DOHH2 (cell line): ENCODE measurements at regions not wholly inside any gene's neighbourhood (a gene's known extent, or its start where the extent isn't known, plus 50 kb on each side); places are given as distances from the start of the nearest gene placed in this dataset.

Experiments used
- H3F3A ChIP-seq: fragments of 200-600 bp; sonication (generic), shearing (Covaris generic); 2 replicates; pipeline ENCODE4 v1.6.0; 2016; ENCODE audit warnings: antibody characterized with exemption, mild to moderate bottlenecking; ENCODE audit not compliant: control insufficient read depth, insufficient read depth
- H3K27ac ChIP-seq: fragments of 200-600 bp; sonication (generic); 2 replicates; pipeline ENCODE4 v1.5.1; 2014; ENCODE audit warnings: low read depth, mild to moderate bottlenecking, low read length, moderate library complexity
- H3K27me3 ChIP-seq: fragments of 200-600 bp; sonication (generic); 2 replicates; pipeline ENCODE4 v1.6.1; 2014; ENCODE audit warnings: mild to moderate bottlenecking, low read length, mixed read lengths; ENCODE audit not compliant: control insufficient read depth
- H3K36me3 ChIP-seq: fragments of 200-600 bp; sonication (generic); 2 replicates; pipeline ENCODE4 v1.6.1; 2014; ENCODE audit warnings: mild to moderate bottlenecking, low read length, moderate library complexity, mixed read lengths; ENCODE audit not compliant: control insufficient read depth
- H3K4me1 ChIP-seq: fragments of 200-600 bp; sonication (generic); 2 replicates; pipeline ENCODE4 v1.6.1; 2014; ENCODE audit warnings: mild to moderate bottlenecking, low read length, mixed read lengths; ENCODE audit not compliant: control insufficient read depth
- H3K4me2 ChIP-seq: fragments of 200-600 bp; sonication (generic); 2 replicates; pipeline ENCODE4 v1.6.0; 2014; ENCODE audit warnings: mild to moderate bottlenecking, low read length, moderate library complexity
- H3K4me3 ChIP-seq: fragments of 200-600 bp; sonication (generic); 2 replicates; pipeline ENCODE4 v1.5.1; 2014; ENCODE audit warnings: mild to moderate bottlenecking, low read length, mixed read lengths
- H3K79me2 ChIP-seq: fragments of 200-600 bp; sonication (generic); 2 replicates; pipeline ENCODE4 v1.6.1; 2014; ENCODE audit warnings: mild to moderate bottlenecking, low read length, mixed read lengths; ENCODE audit not compliant: control insufficient read depth
- H3K9me2 ChIP-seq: fragments of 200-600 bp; sonication (generic); replicated peaks from 2 replicates; pipeline ENCODE4 v1.6.1; 2014; ENCODE audit warnings: mild to moderate bottlenecking, low read length, mixed read lengths; ENCODE audit not compliant: control insufficient read depth
- H3K9me3 ChIP-seq: fragments of 200-600 bp; sonication (generic); 2 replicates; pipeline ENCODE4 v1.6.1; 2014; ENCODE audit warnings: antibody characterized with exemption, low read length, mixed read lengths; ENCODE audit not compliant: control insufficient read depth, insufficient read depth
- H4K20me1 ChIP-seq: fragments of 200-600 bp; sonication (generic); 2 replicates; pipeline ENCODE4 v1.6.0; 2014; ENCODE audit warnings: low read depth, mild to moderate bottlenecking, antibody characterized with exemption, low read length, moderate library complexity; ENCODE audit not compliant: control insufficient read depth, insufficient read depth
- EZH2phosphoT487 ChIP-seq: fragments of 200-600 bp; sonication (generic); IDR thresholded peaks from 2 replicates; pipeline ENCODE4 v1.6.1; 2017; ENCODE audit warnings: borderline replicate concordance, mild to moderate bottlenecking, antibody characterized with exemption, low read length, moderate library complexity, mixed read lengths
- TF ChIP-seq, protein P1 (sequence below): fragments of 200-600 bp; sonication (generic); IDR thresholded peaks from one replicate; pipeline ENCODE4 v1.5.1; 2014; ENCODE audit warnings: antibody characterized with exemption, mild to moderate bottlenecking, low read depth, low read length; ENCODE audit not compliant: poor library complexity, severe bottlenecking

DNA sequence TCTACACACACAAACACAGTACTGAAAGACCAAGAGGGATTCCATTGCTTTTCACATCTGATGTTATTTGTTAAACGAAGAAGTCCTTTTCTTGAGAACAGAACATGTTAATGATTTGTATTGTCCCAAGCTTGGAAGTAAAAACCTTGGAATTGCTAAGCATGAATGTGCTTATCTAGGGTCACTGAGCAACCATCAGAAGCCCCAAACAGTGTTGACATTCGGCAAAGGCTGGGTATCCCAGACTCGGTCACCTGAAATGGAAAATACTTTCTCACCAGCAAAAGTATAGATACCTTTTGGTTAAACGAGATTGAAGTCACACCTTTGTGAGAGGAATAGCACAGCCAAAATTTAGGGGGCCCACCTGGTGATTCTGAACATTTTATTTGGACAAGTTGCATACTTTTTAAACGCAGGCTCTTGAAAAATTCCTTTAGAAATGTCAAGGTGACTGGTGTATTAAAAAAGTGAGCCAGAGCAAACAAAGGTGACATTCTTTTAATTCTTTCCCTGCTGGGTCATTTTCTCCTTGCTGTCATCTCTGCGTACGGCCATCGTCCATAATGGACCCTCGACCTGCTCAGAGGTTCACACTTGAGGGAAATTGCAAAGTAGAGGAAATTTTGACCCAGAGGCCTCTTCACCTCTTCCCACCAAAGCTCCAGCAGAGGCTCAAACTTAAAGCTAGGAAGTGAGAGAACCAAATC is 95.8 kb upstream of the FOXA2 start:
- Histone ChIP-seq H3K4me3 (no peak overlapping the region), H3K4me2 (no peak overlapping the region), H4K20me1 (no peaks in the 10 kb centered on the region), H3K27ac (no peak overlapping the region), H3K9me2 (no peaks in the 10 kb centered on the region), H3K27me3 (no peaks in the 10 kb centered on the region), H3K9me3 (peaks cover 5% of the 10 kb centered on the region; the same call in 1 of the 2 replicates), H3K36me3 (no peaks in the 10 kb centered on the region), H3K79me2 (no peaks in the 10 kb centered on the region), H3F3A (no peaks in the 10 kb centered on the region), H3K4me1 (peaks cover 6% of the 10 kb centered on the region)
- TF ChIP-seq, protein P1, sequence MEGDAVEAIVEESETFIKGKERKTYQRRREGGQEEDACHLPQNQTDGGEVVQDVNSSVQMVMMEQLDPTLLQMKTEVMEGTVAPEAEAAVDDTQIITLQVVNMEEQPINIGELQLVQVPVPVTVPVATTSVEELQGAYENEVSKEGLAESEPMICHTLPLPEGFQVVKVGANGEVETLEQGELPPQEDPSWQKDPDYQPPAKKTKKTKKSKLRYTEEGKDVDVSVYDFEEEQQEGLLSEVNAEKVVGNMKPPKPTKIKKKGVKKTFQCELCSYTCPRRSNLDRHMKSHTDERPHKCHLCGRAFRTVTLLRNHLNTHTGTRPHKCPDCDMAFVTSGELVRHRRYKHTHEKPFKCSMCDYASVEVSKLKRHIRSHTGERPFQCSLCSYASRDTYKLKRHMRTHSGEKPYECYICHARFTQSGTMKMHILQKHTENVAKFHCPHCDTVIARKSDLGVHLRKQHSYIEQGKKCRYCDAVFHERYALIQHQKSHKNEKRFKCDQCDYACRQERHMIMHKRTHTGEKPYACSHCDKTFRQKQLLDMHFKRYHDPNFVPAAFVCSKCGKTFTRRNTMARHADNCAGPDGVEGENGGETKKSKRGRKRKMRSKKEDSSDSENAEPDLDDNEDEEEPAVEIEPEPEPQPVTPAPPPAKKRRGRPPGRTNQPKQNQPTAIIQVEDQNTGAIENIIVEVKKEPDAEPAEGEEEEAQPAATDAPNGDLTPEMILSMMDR = no peak
- TF ChIP-seq EZH2phosphoT487 = no peak

DNA sequence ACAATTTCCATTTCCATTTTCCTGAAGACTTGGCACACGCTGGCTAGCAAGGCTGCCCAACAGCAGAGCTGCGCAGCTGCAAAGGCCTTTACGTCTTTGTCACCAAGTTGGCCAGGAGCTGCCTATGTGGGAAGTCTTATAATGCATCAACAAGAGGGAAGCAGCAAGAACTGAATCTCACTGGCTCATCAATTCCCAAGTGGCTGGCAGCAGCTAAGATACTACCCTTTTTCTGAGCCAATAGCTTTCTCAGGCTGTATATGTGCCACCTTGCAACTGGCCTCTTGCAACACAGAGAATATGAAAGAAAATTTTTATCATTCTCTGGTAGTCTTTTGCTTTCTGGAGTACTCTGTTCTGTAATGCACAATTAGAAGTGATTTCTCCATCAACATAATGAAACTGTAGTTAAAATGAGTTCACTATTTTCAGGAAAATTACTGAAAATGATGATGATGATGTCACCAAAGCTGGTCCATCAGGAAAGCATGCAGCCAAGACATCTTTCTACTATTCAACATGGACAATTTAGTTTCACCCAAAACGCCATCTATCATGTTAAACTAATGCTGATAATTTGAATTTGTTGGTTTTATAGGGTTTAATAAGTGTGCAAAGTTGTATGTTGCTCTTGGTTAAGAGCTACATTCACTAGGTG is 97.3 kb upstream of the FOXA2 start:
- Histone ChIP-seq H3K9me3 (peaks cover 5% of the 10 kb centered on the region; the same call in 1 of the 2 replicates), H4K20me1 (no peaks in the 10 kb centered on the region), H3K9me2 (no peaks in the 10 kb centered on the region), H3K36me3 (no peaks in the 10 kb centered on the region), H3K27ac (no peak overlapping the region), H3K79me2 (no peaks in the 10 kb centered on the region), H3K4me3 (no peak overlapping the region), H3K4me2 (no peak overlapping the region), H3F3A (no peaks in the 10 kb centered on the region), H3K4me1 (peaks cover 9% of the 10 kb centered on the region), H3K27me3 (no peaks in the 10 kb centered on the region)
- TF ChIP-seq, protein P1 = no peak
- no peak for TF ChIP-seq EZH2phosphoT487

DNA sequence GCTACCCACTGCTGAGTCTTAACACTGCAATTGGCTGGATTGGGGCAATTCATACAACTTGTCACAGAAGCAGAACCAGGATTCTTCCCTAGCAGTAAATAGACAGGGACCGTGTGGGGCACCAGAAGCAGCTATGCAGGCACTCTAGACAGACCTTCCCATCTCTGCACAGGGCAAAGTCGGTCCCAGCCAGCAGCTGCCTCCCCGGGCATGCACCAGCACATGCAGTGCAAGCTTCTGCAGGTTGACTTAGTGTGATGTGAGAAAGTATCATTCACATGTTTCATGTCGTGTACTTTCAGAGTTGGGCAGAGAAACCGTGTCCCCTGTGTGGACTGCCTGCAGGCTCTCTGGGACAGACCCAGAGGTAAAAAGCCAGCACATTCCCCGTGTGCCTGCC is 98.0 kb upstream of the FOXA2 start:
- H3K4me3 ChIP-seq = no peak overlapping the region
- H4K20me1 ChIP-seq = no peaks in the 10 kb centered on the region
- H3K27ac ChIP-seq = no peak overlapping the region
- no peaks in the 10 kb centered on the region for H3K36me3 ChIP-seq
- no peaks in the 10 kb centered on the region for H3K79me2 ChIP-seq
- peaks cover 9% of the 10 kb centered on the region for H3K4me1 ChIP-seq
- H3K9me2 ChIP-seq = no peaks in the 10 kb centered on the region
- H3K27me3 ChIP-seq = no peaks in the 10 kb centered on the region
- TF ChIP-seq, protein P1 = no peak
- TF ChIP-seq EZH2phosphoT487 = no peak
- no peaks in the 10 kb centered on the region for H3F3A ChIP-seq
- H3K4me2 ChIP-seq = no peak overlapping the region
- H3K9me3 ChIP-seq = peaks cover 5% of the 10 kb centered on the region; the same call in 1 of the 2 replicates
